ENCODE measurements at regions not wholly inside any gene's neighbourhood (a gene's known extent, or its start where the extent isn't known, plus 50 kb on each side); places are given as distances from the start of the nearest gene placed in this dataset.
"Not testable (repeated sequence)": the region's sequence is repeated elsewhere in the genome, so short reads cannot be mapped to it uniquely, and the experiment has no call there.

GRCh38 chr7:67857698-67858097, 861.1 kb downstream of the TYW1 start:
- no peak for DNase-seq

- DNase-seq: no peak
Observed at GRCh38 chr7:67858931-67859330, 862.3 kb downstream of the TYW1 start.

- no peak for DNase-seq
Observed at GRCh38 chr7:67863911-67864310, 867.3 kb downstream of the TYW1 start.

GRCh38 chr7:67866054-67866453, 869.4 kb downstream of the TYW1 start:
- no peak for DNase-seq

GRCh38 chr7:67866812-67867211, 870.2 kb downstream of the TYW1 start:
- no peak for DNase-seq

GRCh38 chr7:67870396-67870795, 873.8 kb downstream of the TYW1 start:
- no peak for DNase-seq

GRCh38 chr7:67875558-67875957, 878.9 kb downstream of the TYW1 start:
- DNase-seq: no peak

- DNase-seq: no peak
Observed at GRCh38 chr7:67878808-67879207, 882.2 kb downstream of the TYW1 start.

GRCh38 chr7:67882843-67883242, 886.2 kb downstream of the TYW1 start:
- DNase-seq: no peak

- DNase-seq: no peak
Observed at GRCh38 chr7:67890316-67890715, 893.7 kb downstream of the TYW1 start.

- DNase-seq: no peak
Observed at GRCh38 chr7:67894746-67895145, 898.1 kb downstream of the TYW1 start.

GRCh38 chr7:67896721-67897120, 900.1 kb downstream of the TYW1 start:
- DNase-seq: no peak

GRCh38 chr7:67900456-67900855, 903.8 kb downstream of the TYW1 start:
- DNase-seq: no peak

- no peak for DNase-seq
Observed at GRCh38 chr7:67901808-67902480, 905.3 kb downstream of the TYW1 start.

GRCh38 chr7:67907792-67908191, 911.2 kb downstream of the TYW1 start:
- no peak for DNase-seq

- no peak for DNase-seq
Observed at GRCh38 chr7:67912437-67912836, 915.8 kb downstream of the TYW1 start.

- no peak for DNase-seq
Observed at GRCh38 chr7:67913604-67914003, 917.0 kb downstream of the TYW1 start.

GRCh38 chr7:67916111-67916510, 919.5 kb downstream of the TYW1 start:
- not testable (repeated sequence) for DNase-seq

- DNase-seq: no peak
Observed at GRCh38 chr7:67916571-67917436, 920.2 kb downstream of the TYW1 start.

GRCh38 chr7:67917437-67917755, 920.8 kb downstream of the TYW1 start:
- no peak for DNase-seq

GRCh38 chr7:67918158-67918557, 921.5 kb downstream of the TYW1 start:
- DNase-seq: no peak

GRCh38 chr7:67923286-67923685, 926.7 kb downstream of the TYW1 start:
- no peak for DNase-seq

- no peak for DNase-seq
Observed at GRCh38 chr7:67928141-67928540, 931.5 kb downstream of the TYW1 start.

GRCh38 chr7:67936447-67936846, 939.8 kb downstream of the TYW1 start:
- not testable (repeated sequence) for DNase-seq

GRCh38 chr7:67940400-67940799, 943.8 kb downstream of the TYW1 start:
- DNase-seq: no peak

Measured in NCI-H187 treated with DMSO at 0.1 percent for 48 hours (cell line).